HEK293 (cell line): ENCODE measurements at regions not wholly inside any gene's neighbourhood (a gene's known extent, or its start where the extent isn't known, plus 50 kb on each side); places are given as distances from the start of the nearest gene placed in this dataset.

ENCODE experiments used
- CTCF ChIP-seq: fragments of 450-650 bp; formaldehyde crosslinking; IDR thresholded peaks from 2 replicates; pipeline ENCODE4 v1.5.1; 2016; ENCODE audit warnings: missing biosample characterization, missing genetic modification characterization
- PATZ1 ChIP-seq: fragments of 450-650 bp; formaldehyde crosslinking; IDR thresholded peaks from 2 replicates; pipeline ENCODE4 v1.5.1; 2016; ENCODE audit warnings: missing biosample characterization, missing genetic modification characterization
- ZNF843 ChIP-seq: fragments of 450-650 bp; formaldehyde crosslinking; IDR thresholded peaks from 2 replicates; pipeline ENCODE4 v1.5.1; 2016; ENCODE audit warnings: missing biosample characterization, missing genetic modification characterization

GRCh38 chr16:49015225-49015592, 266.4 kb downstream of the CBLN1 start:
- TF ChIP-seq CTCF (tag by site-specific recombination): no peak
- TF ChIP-seq PATZ1: no peak
- TF ChIP-seq ZNF843 (tag by site-specific recombination): no peak
